ENCODE measurements at regions not wholly inside any gene's neighbourhood (a gene's known extent, or its start where the extent isn't known, plus 50 kb on each side); places are given as distances from the start of the nearest gene placed in this dataset.

- TF ChIP-seq CTCF (conservative IDR thresholded peaks at IDR 0.05), result no peak
- no peak overlapping the region for H2BK5ac ChIP-seq (ENCODE audit: insufficient read length, low read length)
- H3K14ac ChIP-seq (ENCODE audit: insufficient read depth, low read length), result no peak overlapping the region
- no peak for DNase-seq
- no peak overlapping the region for H3K9ac ChIP-seq (ENCODE audit: extremely low read depth, insufficient read length, low read length)
- H3K27me3 Mint-ChIP-seq (ENCODE audit: low read depth), result peaks cover 8% of the 10 kb centered on the region
- H3K23ac ChIP-seq (ENCODE audit: insufficient read length, low read depth, low read length), result no peak overlapping the region
- no peak overlapping the region for H2AFZ ChIP-seq (ENCODE audit: low read length)
- no peaks in the 10 kb centered on the region for H3K4me1 ChIP-seq (ENCODE audit: insufficient read depth, low read length)
- H2BK12ac ChIP-seq (ENCODE audit: insufficient read length, low read depth, low read length), result no peak overlapping the region
- H3T11ph ChIP-seq (ENCODE audit: low read length), result no peak overlapping the region
- no peaks in the 10 kb centered on the region for H3K23me2 ChIP-seq (ENCODE audit: insufficient read length, low read depth, low read length, poor library complexity, severe bottlenecking)
- H3K4me3 Mint-ChIP-seq, result no peak overlapping the region
- no peaks in the 10 kb centered on the region for H4K20me1 ChIP-seq (ENCODE audit: control insufficient read depth, insufficient read depth, insufficient read length)
- H3K27ac Mint-ChIP-seq, result no peak overlapping the region
- H3K9me3 ChIP-seq (ENCODE audit: control insufficient read depth, low read depth, low read length), result no peaks in the 10 kb centered on the region
- H3K4me2 ChIP-seq (ENCODE audit: insufficient read depth, insufficient read length, low read length), result no peak overlapping the region
- H2BK20ac ChIP-seq (ENCODE audit: low read depth, low read length, poor library complexity, severe bottlenecking), result no peak overlapping the region
- H3K27me3 ChIP-seq (ENCODE audit: insufficient read depth, low read length), result no peaks in the 10 kb centered on the region
- no peak overlapping the region for H4K5ac ChIP-seq (ENCODE audit: insufficient read length, low read depth, low read length)
- no peaks in the 10 kb centered on the region for H3K36me3 Mint-ChIP-seq (ENCODE audit: insufficient read depth in 1 of 3, low read depth in 3 of 3)
- H4K91ac ChIP-seq (ENCODE audit: insufficient read length, low read depth, low read length), result no peak overlapping the region
- no peaks in the 10 kb centered on the region; a peak in 1 of 5 replicates for H3K9me3 Mint-ChIP-seq
- no peak overlapping the region for H4K8ac ChIP-seq (replicated peaks; ENCODE audit: insufficient read length, low read depth, low read length)
- H3K4me1 Mint-ChIP-seq, result no peaks in the 10 kb centered on the region
- no peak overlapping the region for H2AK5ac ChIP-seq (ENCODE audit: insufficient read length, low read length)
- H3K18ac ChIP-seq (ENCODE audit: insufficient read length, low read depth, low read length), result no peak overlapping the region
- H2BK15ac ChIP-seq (ENCODE audit: low read depth, low read length), result no peak overlapping the region
- no peak overlapping the region for H3K56ac ChIP-seq (ENCODE audit: insufficient read length, low read depth, low read length)
- no peak overlapping the region for H3K27ac ChIP-seq (ENCODE audit: insufficient read length, low read depth, low read length)
- H3K79me2 ChIP-seq (ENCODE audit: insufficient read depth, low read length), result no peaks in the 10 kb centered on the region
- H3K79me1 ChIP-seq (ENCODE audit: insufficient read depth, low read depth, low read length, poor library complexity, severe bottlenecking), result no peaks in the 10 kb centered on the region
- H3K4ac ChIP-seq (ENCODE audit: low read depth, low read length), result no peak overlapping the region
- no peak overlapping the region for H2BK120ac ChIP-seq (ENCODE audit: low read depth, low read length, poor library complexity, severe bottlenecking)
Measured at GRCh38 chr11:16572945-16573344, 165.5 kb upstream of the C11orf58 start.

Measured in H9 (cell line).